GM18511 (cell line): ENCODE measurements at regions not wholly inside any gene's neighbourhood (a gene's known extent, or its start where the extent isn't known, plus 50 kb on each side); places are given as distances from the start of the nearest gene placed in this dataset.
"Not testable (repeated sequence)": the region's sequence is repeated elsewhere in the genome, so short reads cannot be mapped to it uniquely, and the experiment has no call there.

ENCODE experiments used
- ATAC-seq: cut with Tn5 transposase; IDR thresholded peaks from one replicate; pipeline ENCODE4 v1.9.1; 2021; ENCODE audit warnings: mild to moderate bottlenecking, moderate library complexity; ENCODE audit not compliant: unreplicated experiment

GRCh38 chr6:106728296-106728870, 99.0 kb downstream of the QRSL1 start:
- no peak for ATAC-seq

GRCh38 chr6:106727480-106728149, 98.2 kb downstream of the QRSL1 start:
- ATAC-seq = no peak

GRCh38 chr6:106724848-106725247, 95.5 kb downstream of the QRSL1 start:
- ATAC-seq = no peak

- no peak for ATAC-seq
Observed at GRCh38 chr6:106724337-106724736, 95.0 kb downstream of the QRSL1 start.

GRCh38 chr6:106723419-106723818, 94.0 kb downstream of the QRSL1 start:
- not testable (repeated sequence) for ATAC-seq

- not testable (repeated sequence) for ATAC-seq
Observed at GRCh38 chr6:106721189-106721588, 91.8 kb downstream of the QRSL1 start.
